ENCODE measurements at regions not wholly inside any gene's neighbourhood (a gene's known extent, or its start where the extent isn't known, plus 50 kb on each side); places are given as distances from the start of the nearest gene placed in this dataset.

DNA sequence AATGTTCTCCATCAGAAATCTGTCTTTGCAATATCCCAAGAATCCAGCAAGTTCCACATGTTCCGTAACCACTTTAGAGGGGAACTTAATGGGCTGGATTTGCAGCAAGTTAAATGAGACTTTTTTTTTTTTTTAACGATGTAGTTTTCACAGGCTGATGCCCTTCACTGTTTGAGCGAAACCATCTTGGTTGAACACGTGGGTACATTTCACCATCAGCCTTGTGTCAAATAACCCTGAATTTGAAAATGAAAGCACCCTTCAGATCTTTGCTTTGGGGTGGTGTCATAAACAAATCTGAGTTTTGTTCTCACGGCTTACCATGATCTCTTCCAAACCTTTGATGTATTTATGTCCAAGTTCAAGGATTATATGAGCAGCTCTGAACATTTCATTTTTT, 73.7 kb upstream of the EXOC2 start:
- Mint-ChIP-seq H3K9me3 (ENCODE audit: unreplicated experiment) (peaks cover 15% of the 10 kb centered on the region), H3K4me3 (ENCODE audit: unreplicated experiment) (no peak overlapping the region), H3K27ac (ENCODE audit: unreplicated experiment) (no peak overlapping the region), H3K27me3 (ENCODE audit: unreplicated experiment) (peaks cover 27% of the 10 kb centered on the region), H3K36me3 (ENCODE audit: unreplicated experiment) (no peaks in the 10 kb centered on the region), H3K4me1 (ENCODE audit: unreplicated experiment) (no peaks in the 10 kb centered on the region)
- no peak for TF ChIP-seq CTCF (IDR thresholded peaks at IDR 0.05)
- no peak for DNase-seq (ENCODE audit: extremely low spot score, unreplicated experiment)

GRCh38 chr6:761997-762396, 69.1 kb upstream of the EXOC2 start:
- Mint-ChIP-seq H3K9me3 (ENCODE audit: unreplicated experiment) (peaks cover 1% of the 10 kb centered on the region), H3K36me3 (ENCODE audit: unreplicated experiment) (no peaks in the 10 kb centered on the region)

GRCh38 chr6:760982-761955, 68.3 kb upstream of the EXOC2 start:
- Mint-ChIP-seq H3K9me3 (ENCODE audit: unreplicated experiment) (peaks cover 7% of the 10 kb centered on the region), H3K27me3 (ENCODE audit: unreplicated experiment) (peaks cover 9% of the 10 kb centered on the region), H3K4me1 (ENCODE audit: unreplicated experiment) (no peaks in the 10 kb centered on the region), H3K27ac (ENCODE audit: unreplicated experiment) (no peak overlapping the region), H3K36me3 (ENCODE audit: unreplicated experiment) (no peaks in the 10 kb centered on the region), H3K4me3 (ENCODE audit: unreplicated experiment) (no peak overlapping the region)
- DNase-seq (ENCODE audit: extremely low spot score, unreplicated experiment): no peak
- TF ChIP-seq CTCF (IDR thresholded peaks at IDR 0.05): no peak

More at GRCh38 chr6:761997-762396, 69.1 kb upstream of the EXOC2 start:
- TF ChIP-seq CTCF (IDR thresholded peaks at IDR 0.05): no peak
- Mint-ChIP-seq H3K27ac (ENCODE audit: unreplicated experiment) (no peak overlapping the region), H3K4me1 (ENCODE audit: unreplicated experiment) (no peaks in the 10 kb centered on the region), H3K27me3 (ENCODE audit: unreplicated experiment) (peaks cover 13% of the 10 kb centered on the region), H3K4me3 (ENCODE audit: unreplicated experiment) (no peak overlapping the region)
- no peak for DNase-seq (ENCODE audit: extremely low spot score, unreplicated experiment)

GRCh38 chr6:759729-760128, 66.8 kb upstream of the EXOC2 start:
- DNase-seq (ENCODE audit: extremely low spot score, unreplicated experiment): no peak
- Mint-ChIP-seq H3K27ac (ENCODE audit: unreplicated experiment) (no peak overlapping the region), H3K36me3 (ENCODE audit: unreplicated experiment) (no peaks in the 10 kb centered on the region), H3K27me3 (ENCODE audit: unreplicated experiment) (peaks cover 6% of the 10 kb centered on the region), H3K4me3 (ENCODE audit: unreplicated experiment) (no peak overlapping the region), H3K4me1 (ENCODE audit: unreplicated experiment) (no peaks in the 10 kb centered on the region), H3K9me3 (ENCODE audit: unreplicated experiment) (peaks cover 7% of the 10 kb centered on the region)
- TF ChIP-seq CTCF (IDR thresholded peaks at IDR 0.05): no peak

- DNase-seq (ENCODE audit: extremely low spot score, unreplicated experiment): no peak
- Mint-ChIP-seq H3K9me3 (ENCODE audit: unreplicated experiment) (peaks cover 7% of the 10 kb centered on the region), H3K36me3 (ENCODE audit: unreplicated experiment) (no peaks in the 10 kb centered on the region), H3K27me3 (ENCODE audit: unreplicated experiment) (no peaks in the 10 kb centered on the region), H3K27ac (ENCODE audit: unreplicated experiment) (no peak overlapping the region), H3K4me1 (ENCODE audit: unreplicated experiment) (peaks cover 2% of the 10 kb centered on the region), H3K4me3 (ENCODE audit: unreplicated experiment) (no peak overlapping the region)
- no peak for TF ChIP-seq CTCF (IDR thresholded peaks at IDR 0.05)
These were observed 63.3 kb upstream of the EXOC2 start for GRCh38 chr6:756224-756623.

Data from osteocyte (in vitro differentiated cells).